ENCODE measurements at regions not wholly inside any gene's neighbourhood (a gene's known extent, or its start where the extent isn't known, plus 50 kb on each side); places are given as distances from the start of the nearest gene placed in this dataset.
A peak's percentile ranks its signal among the peaks of the same experiment; 100 is the strongest.

GRCh38 chr11:131217313-131218310 is 152.8 kb upstream of the NTM start:
- Histone ChIP-seq H2AFZ (ENCODE audit: low read depth, low read length) (no peak overlapping the region), H4K20me1 (ENCODE audit: insufficient read depth, low read length) (no peaks in the 10 kb centered on the region), H3K4me1 (ENCODE audit: insufficient read depth, low read length) (no peaks in the 10 kb centered on the region), H3K4me3 (ENCODE audit: low read depth in 1 of 2, low read length in 2 of 2) (no peak overlapping the region), H3K27ac (ENCODE audit: low read length) (no peak overlapping the region), H3K4me2 (ENCODE audit: insufficient read depth, low read length) (no peak overlapping the region), H3K9me3 (ENCODE audit: insufficient read depth, low read length, severe bottlenecking) (no peaks in the 10 kb centered on the region), H3K27me3 (ENCODE audit: insufficient read depth, low read length, poor library complexity) (peaks cover 5% of the 10 kb centered on the region), H3K9ac (ENCODE audit: low read depth, low read length) (no peak overlapping the region), H3K36me3 (ENCODE audit: insufficient read depth, low read length) (no peaks in the 10 kb centered on the region), H3K79me2 (ENCODE audit: insufficient read depth, low read length) (no peaks in the 10 kb centered on the region)
- ATAC-seq (ENCODE audit: insufficient read depth, low read depth) (no peak), DNase-seq (no peak)
- TF ChIP-seq, protein P1, sequence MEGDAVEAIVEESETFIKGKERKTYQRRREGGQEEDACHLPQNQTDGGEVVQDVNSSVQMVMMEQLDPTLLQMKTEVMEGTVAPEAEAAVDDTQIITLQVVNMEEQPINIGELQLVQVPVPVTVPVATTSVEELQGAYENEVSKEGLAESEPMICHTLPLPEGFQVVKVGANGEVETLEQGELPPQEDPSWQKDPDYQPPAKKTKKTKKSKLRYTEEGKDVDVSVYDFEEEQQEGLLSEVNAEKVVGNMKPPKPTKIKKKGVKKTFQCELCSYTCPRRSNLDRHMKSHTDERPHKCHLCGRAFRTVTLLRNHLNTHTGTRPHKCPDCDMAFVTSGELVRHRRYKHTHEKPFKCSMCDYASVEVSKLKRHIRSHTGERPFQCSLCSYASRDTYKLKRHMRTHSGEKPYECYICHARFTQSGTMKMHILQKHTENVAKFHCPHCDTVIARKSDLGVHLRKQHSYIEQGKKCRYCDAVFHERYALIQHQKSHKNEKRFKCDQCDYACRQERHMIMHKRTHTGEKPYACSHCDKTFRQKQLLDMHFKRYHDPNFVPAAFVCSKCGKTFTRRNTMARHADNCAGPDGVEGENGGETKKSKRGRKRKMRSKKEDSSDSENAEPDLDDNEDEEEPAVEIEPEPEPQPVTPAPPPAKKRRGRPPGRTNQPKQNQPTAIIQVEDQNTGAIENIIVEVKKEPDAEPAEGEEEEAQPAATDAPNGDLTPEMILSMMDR (IDR thresholded peaks at IDR 0.05; ENCODE audit: borderline replicate concordance, extremely low read depth, low read length, poor library complexity, severe bottlenecking): peak; percentile 26
- no peak for TF ChIP-seq EZH2 (IDR thresholded peaks at IDR 0.05; ENCODE audit: borderline replicate concordance, low read depth, low read length, severe bottlenecking)

DNA sequence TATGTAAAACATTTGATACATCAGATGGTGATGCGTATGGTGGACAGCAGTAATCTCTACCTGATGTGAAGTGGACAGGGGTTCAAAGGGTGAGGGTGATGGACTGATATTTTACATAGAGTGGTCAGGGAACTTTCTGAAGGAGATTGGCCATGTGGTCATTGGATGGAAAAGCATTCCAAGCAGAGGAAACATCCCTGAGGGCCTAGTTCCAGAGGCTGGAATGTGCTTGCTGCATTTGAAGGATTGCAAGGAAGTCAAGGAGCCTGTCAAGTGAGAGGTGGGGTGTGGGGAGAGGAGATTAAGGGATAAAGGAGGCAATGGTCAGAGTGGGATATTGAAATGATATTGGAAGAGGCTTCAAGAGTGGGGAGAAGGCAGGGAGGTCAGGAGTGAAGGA is 151.9 kb upstream of the NTM start:
- Histone ChIP-seq H4K20me1 (ENCODE audit: insufficient read depth, low read length) (no peaks in the 10 kb centered on the region), H3K27ac (ENCODE audit: low read length) (no peak overlapping the region), H3K4me2 (ENCODE audit: insufficient read depth, low read length) (no peak overlapping the region), H3K4me1 (ENCODE audit: insufficient read depth, low read length) (no peaks in the 10 kb centered on the region), H3K9me3 (ENCODE audit: insufficient read depth, low read length, severe bottlenecking) (no peaks in the 10 kb centered on the region), H3K27me3 (ENCODE audit: insufficient read depth, low read length, poor library complexity) (peaks cover 5% of the 10 kb centered on the region), H3K79me2 (ENCODE audit: insufficient read depth, low read length) (no peaks in the 10 kb centered on the region), H2AFZ (ENCODE audit: low read depth, low read length) (no peak overlapping the region), H3K36me3 (ENCODE audit: insufficient read depth, low read length) (no peaks in the 10 kb centered on the region), H3K4me3 (ENCODE audit: low read depth in 1 of 2, low read length in 2 of 2) (no peak overlapping the region), H3K9ac (ENCODE audit: low read depth, low read length) (no peak overlapping the region)
- no peak for DNase-seq
- ATAC-seq (ENCODE audit: insufficient read depth, low read depth): no peak
- no peak for TF ChIP-seq EZH2 (IDR thresholded peaks at IDR 0.05; ENCODE audit: borderline replicate concordance, low read depth, low read length, severe bottlenecking)
- TF ChIP-seq, protein P1 (IDR thresholded peaks at IDR 0.05; ENCODE audit: borderline replicate concordance, extremely low read depth, low read length, poor library complexity, severe bottlenecking): no peak

- H3K4me1 ChIP-seq (ENCODE audit: insufficient read depth, low read length): no peaks in the 10 kb centered on the region
- H3K79me2 ChIP-seq (ENCODE audit: insufficient read depth, low read length): no peaks in the 10 kb centered on the region
- no peaks in the 10 kb centered on the region for H4K20me1 ChIP-seq (ENCODE audit: insufficient read depth, low read length)
- TF ChIP-seq EZH2 (IDR thresholded peaks at IDR 0.05; ENCODE audit: borderline replicate concordance, low read depth, low read length, severe bottlenecking): no peak
- TF ChIP-seq, protein P1 (IDR thresholded peaks at IDR 0.05; ENCODE audit: borderline replicate concordance, extremely low read depth, low read length, poor library complexity, severe bottlenecking): no peak
- no peak overlapping the region for H3K27ac ChIP-seq (ENCODE audit: low read length)
- no peak overlapping the region for H2AFZ ChIP-seq (ENCODE audit: low read depth, low read length)
- ATAC-seq (ENCODE audit: insufficient read depth, low read depth) (no peak), DNase-seq (no peak)
- peaks cover 5% of the 10 kb centered on the region for H3K27me3 ChIP-seq (ENCODE audit: insufficient read depth, low read length, poor library complexity)
- no peak overlapping the region for H3K4me3 ChIP-seq (ENCODE audit: low read depth in 1 of 2, low read length in 2 of 2)
- no peaks in the 10 kb centered on the region for H3K36me3 ChIP-seq (ENCODE audit: insufficient read depth, low read length)
- no peak overlapping the region for H3K9ac ChIP-seq (ENCODE audit: low read depth, low read length)
- H3K9me3 ChIP-seq (ENCODE audit: insufficient read depth, low read length, severe bottlenecking): no peaks in the 10 kb centered on the region
- H3K4me2 ChIP-seq (ENCODE audit: insufficient read depth, low read length): no peak overlapping the region
These were observed 150.8 kb upstream of the NTM start for GRCh38 chr11:131219646-131220045.
